ENCODE measurements at regions not wholly inside any gene's neighbourhood (a gene's known extent, or its start where the extent isn't known, plus 50 kb on each side); places are given as distances from the start of the nearest gene placed in this dataset.
"Not testable (repeated sequence)": the region's sequence is repeated elsewhere in the genome, so short reads cannot be mapped to it uniquely, and the experiment has no call there.

DNA sequence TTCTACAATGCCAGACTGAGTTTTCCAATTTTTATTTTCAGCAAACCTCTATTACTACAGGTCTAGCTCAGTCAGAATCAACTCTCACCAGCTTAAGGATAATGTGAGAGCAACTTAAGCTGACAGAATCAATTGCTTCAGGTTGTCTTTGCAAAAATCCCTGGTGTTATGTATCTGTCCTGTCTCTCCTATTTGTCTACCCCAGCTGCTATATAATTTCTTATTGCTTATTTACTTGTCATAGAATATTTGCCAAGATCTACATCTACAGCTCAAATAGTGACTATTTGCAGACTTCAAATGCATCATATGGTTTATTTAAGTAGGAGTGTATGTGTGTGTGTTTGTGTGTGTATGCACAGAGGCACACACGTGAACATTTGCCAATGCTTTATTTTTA, 54.1 kb downstream of the FOXG1 start:
- no peak for DNase-seq

DNA sequence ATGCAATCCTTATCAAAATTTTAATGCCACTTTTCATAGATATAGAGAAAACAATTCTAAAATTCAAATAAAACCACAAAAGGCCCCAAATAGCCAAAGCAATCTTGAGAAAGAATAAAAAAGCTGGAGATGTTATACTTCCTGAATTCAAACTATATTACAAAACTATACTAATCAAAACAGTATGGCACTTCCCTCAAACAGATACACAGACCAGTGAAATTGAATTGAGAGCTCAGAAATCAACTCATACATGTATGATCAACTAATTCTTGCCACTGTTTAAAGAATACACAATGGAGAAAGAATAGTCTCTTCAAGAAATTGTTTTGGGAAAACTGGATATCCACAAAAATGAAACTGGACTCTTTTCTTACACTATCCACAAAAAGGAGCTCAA, 55.4 kb downstream of the FOXG1 start:
- no peak for DNase-seq

- no peak for DNase-seq
These were observed 56.7 kb downstream of the FOXG1 start for GRCh38 chr14:28823245-28823644.

GRCh38 chr14:28830115-28830534, 63.5 kb downstream of the FOXG1 start:
- no peak for DNase-seq

GRCh38 chr14:28831126-28831525, 64.5 kb downstream of the FOXG1 start:
- peak; percentile 48 for DNase-seq

DNA sequence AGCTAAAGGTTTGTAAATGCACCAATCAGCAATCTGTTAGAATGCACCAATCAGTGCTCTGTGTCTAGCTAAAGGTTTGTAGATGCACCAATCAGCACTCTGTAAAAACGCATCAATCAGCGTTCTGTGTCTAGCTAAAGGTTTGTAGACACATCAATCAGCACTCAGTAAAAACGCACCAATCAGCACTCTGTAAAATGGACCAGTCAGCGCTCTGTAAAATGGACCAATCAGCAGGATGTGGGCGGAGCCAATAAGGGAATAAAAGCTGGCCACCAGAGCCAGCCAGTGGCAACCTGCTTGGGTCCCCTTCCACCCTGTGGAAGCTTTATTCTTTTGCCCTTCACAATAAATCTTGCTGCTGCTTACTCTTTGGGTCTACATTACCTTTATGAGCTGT, 76.0 kb downstream of the FOXG1 start:
- not testable (repeated sequence) for DNase-seq

- no peak for DNase-seq
These were observed 101.0 kb downstream of the FOXG1 start for GRCh38 chr14:28867571-28867970.

GRCh38 chr14:28870033-28870564, 103.5 kb downstream of the FOXG1 start:
- peak; percentile 73 for DNase-seq

DNA sequence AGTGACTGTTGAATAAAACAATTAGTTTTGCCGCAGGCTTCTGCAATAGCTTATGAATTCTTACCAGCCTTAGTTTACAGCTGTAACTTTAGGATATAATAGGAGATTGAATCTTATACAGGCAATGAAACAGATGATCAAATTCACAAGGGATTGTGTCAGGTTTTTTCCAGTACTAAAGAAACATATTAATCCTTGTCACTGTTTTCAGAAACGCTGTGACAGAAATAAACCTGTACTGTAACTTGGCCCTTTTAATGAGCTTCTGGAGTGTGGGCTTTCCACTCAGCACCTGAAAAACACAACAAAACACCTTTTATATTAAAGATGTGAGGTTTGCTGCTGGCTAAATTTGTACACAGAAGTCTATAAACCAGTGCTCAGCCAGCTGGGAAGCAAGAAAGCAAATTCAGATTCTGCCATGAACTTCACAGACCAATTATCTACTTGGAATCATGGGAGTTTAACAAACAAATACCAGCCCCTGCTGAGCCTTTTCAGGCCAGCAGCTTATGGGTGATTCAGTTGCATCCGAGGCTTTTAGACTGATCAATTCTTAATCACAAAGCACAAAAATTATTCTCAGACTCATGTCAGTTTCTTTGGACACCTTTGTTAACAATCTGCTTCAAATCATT, 109.5 kb downstream of the FOXG1 start:
- DNase-seq = peak; percentile 97

GRCh38 chr14:28876572-28876945, 110.0 kb downstream of the FOXG1 start:
- DNase-seq = peak; percentile 82

- DNase-seq = peak; percentile 46
These were observed 111.3 kb downstream of the FOXG1 start for GRCh38 chr14:28877923-28878322.

- DNase-seq = peak; percentile 97
These were observed 113.0 kb downstream of the FOXG1 start for GRCh38 chr14:28879573-28879996.

DNA sequence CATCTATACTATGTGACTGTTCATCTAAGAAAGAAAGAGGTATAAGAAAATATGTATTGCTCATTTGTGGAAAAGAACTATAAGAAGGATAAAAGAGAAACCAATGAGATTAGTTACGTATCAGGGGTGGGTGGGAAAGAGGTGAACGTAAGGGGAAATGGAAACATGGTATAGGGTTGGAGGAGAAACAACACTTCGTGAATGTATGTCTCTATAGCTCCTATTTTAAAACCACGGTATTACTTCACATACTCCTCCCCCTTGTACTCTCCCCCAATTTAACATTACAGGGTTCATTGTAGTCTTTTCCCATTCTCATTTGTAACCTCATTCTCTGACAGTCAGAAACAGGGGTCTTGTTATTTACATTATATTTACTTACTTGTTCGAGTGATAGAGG, 120.4 kb downstream of the FOXG1 start:
- no peak for DNase-seq

DNA sequence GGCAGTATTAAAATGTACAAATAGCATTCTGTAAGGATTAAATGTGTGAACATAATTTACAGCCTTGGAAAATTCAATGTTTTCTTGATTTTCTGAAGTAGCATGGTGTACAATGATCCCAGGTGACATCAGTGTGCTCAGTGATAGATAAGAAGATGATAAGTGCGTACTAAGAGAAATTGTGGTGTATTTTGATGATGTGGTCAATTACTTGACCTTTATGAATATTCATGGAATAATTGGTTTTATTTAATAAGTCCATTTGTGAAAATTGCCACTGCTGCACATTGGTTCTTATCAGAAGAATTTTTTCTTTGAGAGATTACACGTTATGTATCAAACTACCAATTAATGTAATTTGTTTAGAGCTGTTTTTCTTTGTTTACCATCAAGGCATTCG, 128.8 kb downstream of the FOXG1 start:
- DNase-seq = peak; percentile 46

DNA sequence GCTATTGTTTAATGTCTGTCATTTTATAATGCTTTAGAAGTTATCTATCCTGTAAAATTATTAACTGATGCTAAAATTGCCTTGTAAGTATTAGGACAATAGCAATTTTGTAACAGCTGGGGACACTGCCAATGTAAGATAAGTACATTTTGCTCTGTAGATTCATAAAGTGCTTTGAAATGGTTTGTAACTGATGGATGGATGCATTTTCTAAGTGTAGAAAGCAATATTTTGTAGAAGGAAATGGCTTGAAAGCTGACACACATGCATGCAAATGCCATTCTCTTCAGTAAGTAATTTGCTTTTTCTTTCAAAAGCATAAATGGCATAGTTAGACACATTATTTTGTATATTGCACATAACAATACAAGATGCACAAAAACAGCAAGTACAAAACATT, 129.8 kb downstream of the FOXG1 start:
- DNase-seq = peak; percentile 47

DNA sequence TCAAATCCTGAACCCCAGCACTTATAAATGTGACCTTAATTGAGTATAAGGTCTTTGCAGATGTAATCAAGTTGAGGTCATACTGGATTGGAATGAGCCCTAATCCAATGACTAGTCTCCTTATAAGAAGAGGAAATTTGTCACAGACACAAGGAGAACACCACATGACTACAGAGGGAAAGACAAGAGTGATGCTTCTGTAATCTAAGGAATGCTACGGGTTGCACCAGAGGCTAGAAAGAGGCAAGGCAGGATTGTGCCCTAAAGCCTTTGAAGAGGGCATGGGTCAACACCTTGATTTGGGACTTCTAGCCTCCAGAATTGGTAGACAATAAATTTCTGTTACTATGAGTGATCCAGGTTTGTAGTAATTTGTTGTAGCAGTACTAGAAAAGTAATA, 135.0 kb downstream of the FOXG1 start:
- peak; percentile 77 for DNase-seq

GRCh38 chr14:28902930-28903329, 136.3 kb downstream of the FOXG1 start:
- peak; percentile 79 for DNase-seq

- DNase-seq = no peak
These were observed 144.9 kb downstream of the FOXG1 start for GRCh38 chr14:28911521-28911920.

- DNase-seq = no peak
These were observed 146.5 kb downstream of the FOXG1 start for GRCh38 chr14:28913056-28913455.

DNA sequence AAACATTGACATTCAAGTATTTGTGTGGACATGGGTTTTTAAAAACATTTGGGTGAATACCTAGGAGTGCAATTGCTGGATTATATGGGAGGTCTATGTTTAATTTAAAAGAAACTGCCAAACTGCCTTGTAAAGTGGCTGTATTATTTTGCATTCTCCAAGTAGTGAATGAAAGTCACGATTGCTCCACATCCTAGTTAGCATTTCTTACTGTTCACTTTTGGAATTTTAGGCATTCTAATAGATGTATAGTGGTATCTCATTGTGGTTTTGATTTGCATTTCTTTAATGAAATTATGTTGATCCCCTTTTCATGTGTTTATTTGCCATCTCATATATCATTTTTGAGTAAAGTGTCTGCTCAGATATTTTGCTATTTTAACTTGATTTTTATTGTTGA, 159.5 kb downstream of the FOXG1 start:
- DNase-seq = no peak

- no peak for DNase-seq
These were observed 165.4 kb downstream of the FOXG1 start for GRCh38 chr14:28931999-28932398.

DNA sequence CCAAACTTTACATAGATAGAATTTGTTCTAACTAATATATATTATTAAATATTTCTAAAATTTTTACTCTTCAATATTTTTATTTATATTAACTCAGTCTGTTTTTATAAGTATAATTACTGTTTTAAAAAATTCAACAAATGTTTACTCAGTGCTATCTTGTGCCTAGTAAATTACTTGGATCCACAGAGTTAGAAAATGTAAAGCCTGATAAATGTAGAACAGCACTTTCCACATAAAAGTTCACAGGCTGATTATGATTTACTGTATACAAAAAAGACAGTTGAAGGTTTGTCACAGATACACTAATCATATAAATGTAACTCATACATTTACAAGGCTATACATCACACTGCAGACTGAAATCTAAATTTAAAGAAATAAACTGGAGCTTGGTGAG, 170.0 kb downstream of the FOXG1 start:
- DNase-seq = no peak

GRCh38 chr14:28941758-28942157, 175.2 kb downstream of the FOXG1 start:
- DNase-seq = no peak

DNA sequence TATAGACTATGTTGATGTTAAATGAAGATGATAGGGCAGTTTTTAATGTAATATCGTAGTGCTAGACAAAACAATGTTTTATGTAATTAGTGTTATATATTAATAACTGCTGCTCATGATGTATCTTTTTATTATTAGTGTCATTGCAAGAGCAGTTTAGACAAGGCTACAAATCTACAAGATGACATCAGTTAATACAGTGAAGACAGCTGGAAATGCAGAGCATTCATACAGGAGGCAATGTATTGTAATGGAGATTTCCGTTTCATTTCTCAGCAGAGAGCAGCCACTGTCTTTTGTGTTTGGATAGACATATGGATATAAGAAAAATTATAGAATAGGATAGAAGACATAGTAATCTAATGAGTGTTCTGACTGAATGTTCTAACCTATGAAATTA, 178.0 kb downstream of the FOXG1 start:
- no peak for DNase-seq

GRCh38 chr14:28946267-28946666, 179.7 kb downstream of the FOXG1 start:
- DNase-seq = no peak

All from NCI-H69 (cell line).